Peyer's patch (tissue), 4 donors: ENCODE measurements at regions not wholly inside any gene's neighbourhood (a gene's known extent, or its start where the extent isn't known, plus 50 kb on each side); places are given as distances from the start of the nearest gene placed in this dataset.

ENCODE experiments used
- POLR2A ChIP-seq, 2 donors: fragments of 450-650 bp; IDR thresholded peaks; one replicate each; pipeline ENCODE4 v1.5.1; 2017; ENCODE audit warnings: antibody characterized with exemption in 2 of 2, mild to moderate bottlenecking in 2 of 2, moderate library complexity in 2 of 2
- TF ChIP-seq, protein P1 (sequence below), 6 experiments: fragments of 450-650 bp in 4 of 6; fragments of 200-600 bp in 2 of 6; sonication (generic) in 1 of 6; IDR thresholded peaks; one replicate each; pipeline ENCODE4 v1.5.1; 2017 to 2019; ENCODE audit warnings: antibody characterized with exemption in 6 of 6, mild to moderate bottlenecking in 3 of 6, moderate library complexity in 1 of 6

DNA sequence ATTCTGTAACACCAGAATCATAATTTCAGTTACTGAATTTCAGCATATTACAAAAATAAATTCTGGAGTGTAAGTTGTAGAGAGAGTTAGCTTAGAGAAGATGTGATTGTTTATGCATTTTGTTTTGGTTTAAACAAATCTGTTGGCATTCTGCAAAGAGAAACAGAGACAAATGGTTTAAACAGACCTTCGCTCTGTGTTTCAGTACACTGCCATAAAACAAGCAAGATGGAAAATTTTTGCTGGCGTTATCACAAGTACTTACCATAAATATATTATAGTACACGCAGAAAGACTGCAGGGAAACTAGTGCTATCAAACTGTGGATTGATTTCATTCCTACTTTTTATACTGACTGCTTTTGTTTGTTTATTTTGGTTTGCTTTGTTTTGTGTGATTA, 850.3 kb upstream of the FOXG1 start:
- no peak for TF ChIP-seq POLR2A (IDR thresholded peaks at IDR 0.05)
- TF ChIP-seq, protein P1, sequence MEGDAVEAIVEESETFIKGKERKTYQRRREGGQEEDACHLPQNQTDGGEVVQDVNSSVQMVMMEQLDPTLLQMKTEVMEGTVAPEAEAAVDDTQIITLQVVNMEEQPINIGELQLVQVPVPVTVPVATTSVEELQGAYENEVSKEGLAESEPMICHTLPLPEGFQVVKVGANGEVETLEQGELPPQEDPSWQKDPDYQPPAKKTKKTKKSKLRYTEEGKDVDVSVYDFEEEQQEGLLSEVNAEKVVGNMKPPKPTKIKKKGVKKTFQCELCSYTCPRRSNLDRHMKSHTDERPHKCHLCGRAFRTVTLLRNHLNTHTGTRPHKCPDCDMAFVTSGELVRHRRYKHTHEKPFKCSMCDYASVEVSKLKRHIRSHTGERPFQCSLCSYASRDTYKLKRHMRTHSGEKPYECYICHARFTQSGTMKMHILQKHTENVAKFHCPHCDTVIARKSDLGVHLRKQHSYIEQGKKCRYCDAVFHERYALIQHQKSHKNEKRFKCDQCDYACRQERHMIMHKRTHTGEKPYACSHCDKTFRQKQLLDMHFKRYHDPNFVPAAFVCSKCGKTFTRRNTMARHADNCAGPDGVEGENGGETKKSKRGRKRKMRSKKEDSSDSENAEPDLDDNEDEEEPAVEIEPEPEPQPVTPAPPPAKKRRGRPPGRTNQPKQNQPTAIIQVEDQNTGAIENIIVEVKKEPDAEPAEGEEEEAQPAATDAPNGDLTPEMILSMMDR (IDR thresholded peaks at IDR 0.05) = no peak
